ENCODE measurements at regions not wholly inside any gene's neighbourhood (a gene's known extent, or its start where the extent isn't known, plus 50 kb on each side); places are given as distances from the start of the nearest gene placed in this dataset.

GRCh38 chr17:14746822-14747602 is 446.1 kb downstream of the HS3ST3B1 start:
- no peak for TF ChIP-seq ZNF219 (CRISPR knock-in tag; IDR thresholded peaks at IDR 0.05; ENCODE audit: borderline replicate concordance)
- TF ChIP-seq ATF2 (CRISPR knock-in tag; IDR thresholded peaks at IDR 0.05; ENCODE audit: borderline replicate concordance, low read depth), result no peak
- TF ChIP-seq GTF2I (CRISPR knock-in tag; conservative IDR thresholded peaks at IDR 0.05), result no peak
- no peak for TF ChIP-seq ZNF121 (CRISPR knock-in tag; IDR thresholded peaks at IDR 0.05)
- DNase-seq (ENCODE audit: low spot score) (no peak), ATAC-seq (no peak)
- Mint-ChIP-seq H3K4me3 (no peak overlapping the region), H3K4me1 (no peaks in the 10 kb centered on the region), H3K27ac (no peak overlapping the region), H3K36me3 (peaks cover 2% of the 10 kb centered on the region), H3K27me3 (ENCODE audit: low read depth) (no peaks in the 10 kb centered on the region), H3K9me3 (peaks cover 4% of the 10 kb centered on the region)
- CTCF ChIA-PET, result interaction anchor here (1.0 kb wide), 2 partner anchors 9 to 38 kb away, joined by 3 read pairs; no protein-coding TSS in a partner anchor
- POLR2A ChIA-PET, result no interaction called here

- no peak for ATAC-seq
- H3K36me3 Mint-ChIP-seq, result no peaks in the 10 kb centered on the region
- no peaks in the 10 kb centered on the region for H3K27me3 Mint-ChIP-seq (ENCODE audit: low read depth)
- no peak for TF ChIP-seq IRF2 (CRISPR knock-in tag; IDR thresholded peaks at IDR 0.05; ENCODE audit: borderline replicate concordance, low read depth)
- TF ChIP-seq RELA (CRISPR knock-in tag; IDR thresholded peaks at IDR 0.05; ENCODE audit: borderline replicate concordance), result no peak
- no peak for TF ChIP-seq SOX15 (CRISPR knock-in tag; IDR thresholded peaks at IDR 0.05)
- no peak for TF ChIP-seq USF1 (CRISPR knock-in tag; IDR thresholded peaks at IDR 0.05)
- H3K4me1 Mint-ChIP-seq, result peaks cover 10% of the 10 kb centered on the region
- POLR2A ChIA-PET, result no interaction called here
- no peaks in the 10 kb centered on the region for H3K9me3 Mint-ChIP-seq
- CTCF ChIA-PET, result no interaction called here
- H3K4me3 Mint-ChIP-seq, result no peak overlapping the region
- no peak for DNase-seq (ENCODE audit: low spot score)
- H3K27ac Mint-ChIP-seq, result no peak overlapping the region
Measured at GRCh38 chr17:14745541-14745940, 444.7 kb downstream of the HS3ST3B1 start.

DNA sequence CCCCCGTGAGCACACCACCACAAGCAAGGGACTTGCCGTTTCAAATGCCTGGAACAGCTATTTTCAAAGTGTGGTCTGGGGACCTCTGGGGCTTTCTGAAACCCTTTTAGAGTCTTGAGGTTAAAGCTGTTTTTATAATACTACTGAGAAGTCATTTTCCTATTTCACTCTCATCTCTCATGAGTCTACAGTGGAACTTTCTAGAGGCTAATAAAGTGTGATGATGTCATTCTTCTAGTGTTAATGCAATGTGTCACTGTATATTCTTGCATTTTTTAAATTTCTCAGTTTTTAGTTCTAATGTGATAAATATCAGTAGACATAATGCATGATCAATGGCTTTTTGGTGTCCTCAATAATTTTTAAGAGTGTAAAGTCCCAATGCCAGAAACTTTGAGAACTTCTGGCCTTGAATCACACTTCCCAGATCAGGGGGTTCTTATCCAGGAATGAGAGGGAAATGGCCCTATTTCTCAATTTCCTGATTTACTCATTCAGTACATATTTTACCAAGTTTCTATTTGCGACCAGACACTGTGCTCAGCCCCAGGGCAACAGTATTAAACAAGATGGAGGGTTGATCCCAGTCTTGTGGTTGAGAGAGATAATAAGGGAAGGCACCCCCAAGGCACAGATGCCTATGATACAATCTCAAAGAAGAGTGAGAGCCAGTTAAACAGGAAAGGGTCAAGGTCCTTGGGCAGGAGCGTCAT is 444.0 kb downstream of the HS3ST3B1 start:
- H3K4me3 Mint-ChIP-seq, result no peak overlapping the region
- ChIA-PET POLR2A (no interaction called here), CTCF (no interaction called here)
- no peaks in the 10 kb centered on the region for H3K36me3 Mint-ChIP-seq
- ATAC-seq, result no peak
- no peaks in the 10 kb centered on the region for H3K9me3 Mint-ChIP-seq
- no peak for DNase-seq (ENCODE audit: low spot score)
- H3K27ac Mint-ChIP-seq, result no peak overlapping the region
- peaks cover 17% of the 10 kb centered on the region for H3K4me1 Mint-ChIP-seq
- no peaks in the 10 kb centered on the region for H3K27me3 Mint-ChIP-seq (ENCODE audit: low read depth)
- TF ChIP-seq MYBL2 (CRISPR knock-in tag; IDR thresholded peaks at IDR 0.05), result no peak
- TF ChIP-seq ESRRA (CRISPR knock-in tag; IDR thresholded peaks at IDR 0.05; ENCODE audit: borderline replicate concordance), result no peak
- TF ChIP-seq MAX (CRISPR knock-in tag; IDR thresholded peaks at IDR 0.05), result no peak
- TF ChIP-seq GTF2I (CRISPR knock-in tag; conservative IDR thresholded peaks at IDR 0.05), result no peak
- TF ChIP-seq CREB1 (CRISPR knock-in tag; IDR thresholded peaks at IDR 0.05), result no peak
- TF ChIP-seq ZNF219 (CRISPR knock-in tag; IDR thresholded peaks at IDR 0.05; ENCODE audit: borderline replicate concordance), result no peak
- TF ChIP-seq AR (CRISPR knock-in tag; IDR thresholded peaks at IDR 0.05), result no peak
- TF ChIP-seq TEAD4 (CRISPR knock-in tag; IDR thresholded peaks at IDR 0.05), result no peak
- no peak for TF ChIP-seq ETV6 (CRISPR knock-in tag; IDR thresholded peaks at IDR 0.05)
- no peak for TF ChIP-seq ZNF396 (CRISPR knock-in tag; IDR thresholded peaks at IDR 0.05; ENCODE audit: borderline replicate concordance)
- no peak for TF ChIP-seq NR1H2 (CRISPR knock-in tag; IDR thresholded peaks at IDR 0.05)
- TF ChIP-seq, protein P1, sequence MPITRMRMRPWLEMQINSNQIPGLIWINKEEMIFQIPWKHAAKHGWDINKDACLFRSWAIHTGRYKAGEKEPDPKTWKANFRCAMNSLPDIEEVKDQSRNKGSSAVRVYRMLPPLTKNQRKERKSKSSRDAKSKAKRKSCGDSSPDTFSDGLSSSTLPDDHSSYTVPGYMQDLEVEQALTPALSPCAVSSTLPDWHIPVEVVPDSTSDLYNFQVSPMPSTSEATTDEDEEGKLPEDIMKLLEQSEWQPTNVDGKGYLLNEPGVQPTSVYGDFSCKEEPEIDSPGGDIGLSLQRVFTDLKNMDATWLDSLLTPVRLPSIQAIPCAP (CRISPR knock-in tag; IDR thresholded peaks at IDR 0.05), result no peak
- TF ChIP-seq ATF2 (CRISPR knock-in tag; IDR thresholded peaks at IDR 0.05; ENCODE audit: borderline replicate concordance, low read depth), result no peak
- TF ChIP-seq RELA (CRISPR knock-in tag; IDR thresholded peaks at IDR 0.05; ENCODE audit: borderline replicate concordance), result no peak
- no peak for TF ChIP-seq TP53 (CRISPR knock-in tag; IDR thresholded peaks at IDR 0.05)
- TF ChIP-seq ZNF232 (CRISPR knock-in tag; IDR thresholded peaks at IDR 0.05), result no peak
- no peak for TF ChIP-seq JAZF1 (CRISPR knock-in tag; IDR thresholded peaks at IDR 0.05)

Measured in WTC11 (cell line).